Stimulated activated CD8-positive, alpha-beta memory T cell treated with anti-CD3 and anti-CD28 coated beads, Interleukin-4, amount 100 ng/mL, for 48 hours (primary cell): ENCODE measurements at regions not wholly inside any gene's neighbourhood (a gene's known extent, or its start where the extent isn't known, plus 50 kb on each side); places are given as distances from the start of the nearest gene placed in this dataset.

Experiments used
- DNase-seq: peaks from one replicate; pipeline ENCODE4 v3.0.0-alpha.2; 2020

DNA sequence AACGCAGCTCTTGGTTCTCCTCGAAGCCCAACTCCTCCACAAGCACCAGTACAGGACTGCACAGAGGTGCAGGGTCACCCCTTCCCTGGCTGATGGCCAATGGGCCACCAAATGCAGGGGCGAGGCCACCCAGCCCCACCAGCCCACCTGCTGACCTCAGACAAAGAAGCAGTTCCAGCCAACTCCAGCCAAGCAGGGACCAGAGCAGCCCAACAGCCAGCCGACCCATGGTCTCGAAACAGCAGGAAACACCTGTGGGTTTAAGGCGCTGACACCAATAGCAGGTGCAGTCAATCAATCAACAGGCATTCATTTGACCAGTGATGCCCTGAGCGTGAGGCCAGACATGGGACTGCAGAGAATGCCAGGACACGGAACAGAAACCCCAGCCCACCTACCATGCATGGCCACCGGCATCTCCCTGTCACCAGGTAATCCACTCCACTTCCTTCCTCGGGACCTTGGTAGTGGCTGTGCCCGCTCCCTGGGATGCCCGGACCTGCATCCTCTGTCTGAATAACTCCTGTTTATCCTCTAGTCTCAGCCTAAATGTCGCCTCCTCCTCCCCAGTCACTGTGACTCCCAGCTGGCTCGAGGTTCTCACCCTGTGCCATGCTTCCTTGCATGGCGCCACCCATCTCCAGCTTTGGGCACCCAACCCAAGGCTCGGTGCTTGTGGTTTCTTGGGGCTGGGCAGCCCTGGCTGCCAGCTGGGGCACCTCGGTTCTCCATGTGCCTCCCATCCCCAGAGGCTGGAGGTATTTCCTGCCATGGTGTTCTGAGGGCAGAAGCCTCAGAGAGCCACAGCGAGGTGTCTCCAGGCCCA is 1475.4 kb downstream of the BRD1 start:
- no peak for DNase-seq

DNA sequence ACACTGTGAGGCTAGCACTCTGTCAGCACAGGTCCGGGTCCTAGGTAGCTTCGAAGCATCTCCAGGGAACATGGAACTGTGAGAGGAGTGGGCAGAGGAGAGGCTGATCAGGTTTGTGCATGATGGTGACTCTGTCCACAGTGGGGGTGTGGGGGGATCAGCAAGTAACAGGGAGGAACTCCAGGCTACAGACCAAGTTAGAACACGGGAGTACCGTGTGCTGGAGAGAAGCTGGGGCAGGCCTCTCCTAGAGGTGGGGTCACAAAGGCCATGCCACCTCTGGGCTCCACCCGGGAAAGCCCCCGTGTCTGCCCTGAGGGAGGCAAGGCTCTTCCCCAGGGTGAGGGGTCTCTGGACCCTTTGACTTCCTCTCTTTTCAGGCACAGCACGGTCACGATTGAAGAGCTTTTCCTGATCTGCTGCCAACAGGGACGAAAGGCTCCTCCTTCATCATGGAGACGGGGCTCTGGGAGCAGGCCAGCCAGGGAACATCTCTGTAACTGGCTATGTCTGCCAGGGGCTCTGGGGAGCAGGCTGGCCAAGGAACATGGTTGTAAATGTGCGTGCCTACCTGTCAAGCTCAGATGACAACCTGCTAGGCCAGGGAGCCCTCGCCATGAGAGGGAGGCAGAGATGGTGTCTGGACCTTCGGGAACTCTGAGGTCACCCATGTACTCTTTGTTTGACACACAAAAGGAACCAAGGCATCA is 1476.1 kb downstream of the BRD1 start:
- no peak for DNase-seq

DNA sequence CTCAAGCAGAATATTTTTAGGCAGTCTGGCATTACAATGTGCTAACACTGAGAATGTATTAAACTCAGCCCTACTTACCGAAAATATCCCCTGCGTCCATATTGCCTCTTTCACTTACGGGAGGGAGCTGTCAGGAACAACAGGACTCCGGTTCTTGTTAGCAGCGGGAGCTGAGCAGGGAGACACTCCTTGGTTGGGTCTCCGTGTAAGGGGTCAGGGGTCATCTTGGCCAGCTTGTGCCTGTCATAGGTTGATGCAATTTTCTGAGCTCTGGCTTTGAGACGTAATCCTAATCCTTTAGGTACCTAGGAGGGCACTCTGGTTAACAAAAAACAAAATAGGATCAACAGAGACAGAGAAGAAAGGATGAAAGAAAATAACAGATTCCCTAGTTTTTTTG is 1477.2 kb downstream of the BRD1 start:
- DNase-seq: no peak

DNA sequence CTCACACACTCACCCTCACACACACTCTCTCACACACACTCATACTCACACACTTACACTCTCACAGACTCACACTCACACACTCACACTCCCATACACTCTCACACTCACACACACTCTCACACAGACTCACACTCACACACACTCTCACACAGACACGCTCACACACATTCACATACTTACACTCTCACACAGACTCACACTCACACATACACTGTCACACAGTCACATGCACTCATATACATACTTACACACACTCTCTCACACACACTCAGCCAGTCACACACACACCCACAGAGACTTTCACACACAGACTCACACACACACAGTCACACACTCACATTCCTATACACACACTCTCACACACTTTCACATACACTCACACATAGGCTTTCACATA is 1478.8 kb downstream of the BRD1 start:
- DNase-seq: no peak

DNA sequence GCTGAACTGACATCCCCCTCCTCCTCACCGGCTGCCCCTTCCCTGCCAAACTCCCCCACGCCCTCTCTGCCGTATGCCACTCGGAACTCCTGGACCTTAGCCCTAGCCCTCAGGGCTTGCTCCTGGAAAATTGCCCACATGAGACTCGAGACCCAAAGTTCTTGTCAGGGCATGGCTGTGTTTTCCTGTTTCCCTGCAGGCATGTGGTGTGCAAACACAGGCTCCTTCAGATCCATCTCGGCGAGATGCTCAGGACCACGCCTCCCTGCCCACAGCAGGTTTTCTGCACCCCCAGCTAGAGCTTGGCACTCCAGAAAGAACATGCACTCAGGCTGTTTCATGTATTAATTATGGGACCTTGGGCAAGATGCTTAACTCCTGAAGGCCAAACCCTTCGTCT is 1480.4 kb downstream of the BRD1 start:
- DNase-seq: no peak

DNA sequence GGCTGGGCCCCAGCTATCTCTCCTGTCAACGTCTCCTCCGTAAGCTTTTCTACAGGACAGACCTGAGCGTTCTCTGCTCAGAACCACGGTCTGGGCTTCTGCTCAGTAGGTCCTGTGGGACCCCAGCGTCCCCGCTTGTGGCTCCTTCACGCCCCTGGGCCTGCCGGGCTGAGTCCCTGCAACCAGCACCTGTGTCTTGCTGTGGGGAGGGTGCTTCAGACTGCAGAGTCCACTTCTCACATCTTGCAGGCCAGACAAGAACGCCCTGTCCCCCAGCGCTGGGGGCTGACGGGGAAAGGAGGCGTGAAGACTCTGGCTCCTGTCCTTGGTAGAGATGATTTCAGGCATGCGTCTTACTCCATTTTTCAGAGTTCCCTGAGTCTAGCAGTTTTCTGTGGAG is 1480.8 kb downstream of the BRD1 start:
- DNase-seq: no peak

DNA sequence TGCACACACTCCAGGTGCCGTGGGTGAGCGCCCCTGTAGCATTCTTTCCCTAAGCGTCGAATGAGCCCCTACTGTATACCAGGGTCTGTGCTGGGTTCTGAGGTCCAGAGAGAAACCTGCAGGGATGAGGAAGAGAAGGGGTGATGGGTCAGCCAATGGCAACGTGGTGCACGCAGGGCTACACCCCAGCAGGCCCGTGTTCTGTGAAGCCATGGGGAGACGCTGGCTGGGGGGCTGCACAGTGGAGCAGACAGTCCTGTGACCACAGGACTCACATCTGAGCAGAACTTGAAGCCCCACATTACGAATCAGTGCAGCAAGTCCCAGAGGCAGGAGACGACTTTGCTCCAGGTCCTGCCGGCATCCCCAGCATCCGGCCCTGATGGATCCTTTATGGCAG is 1481.4 kb downstream of the BRD1 start:
- no peak for DNase-seq

DNA sequence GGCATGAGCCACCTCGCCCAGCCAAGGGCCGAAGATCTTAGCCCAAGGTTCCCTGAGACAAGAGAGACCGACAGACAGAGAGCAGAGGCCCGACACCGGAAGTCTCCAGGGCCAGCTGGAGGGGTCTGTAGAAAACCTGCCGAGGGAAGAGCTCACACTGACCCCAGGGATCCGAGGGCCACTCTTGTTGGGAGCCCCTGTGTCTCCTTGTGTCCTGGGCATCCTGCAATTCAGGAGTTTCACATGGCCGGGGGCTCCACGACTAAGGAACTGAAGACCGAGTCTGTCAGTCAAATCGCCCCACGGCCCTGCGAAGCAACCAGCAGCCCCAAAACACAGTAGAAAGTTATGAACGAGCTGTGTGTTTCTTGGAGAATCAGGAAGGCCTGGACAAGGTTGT is 1482.0 kb downstream of the BRD1 start:
- no peak for DNase-seq

DNA sequence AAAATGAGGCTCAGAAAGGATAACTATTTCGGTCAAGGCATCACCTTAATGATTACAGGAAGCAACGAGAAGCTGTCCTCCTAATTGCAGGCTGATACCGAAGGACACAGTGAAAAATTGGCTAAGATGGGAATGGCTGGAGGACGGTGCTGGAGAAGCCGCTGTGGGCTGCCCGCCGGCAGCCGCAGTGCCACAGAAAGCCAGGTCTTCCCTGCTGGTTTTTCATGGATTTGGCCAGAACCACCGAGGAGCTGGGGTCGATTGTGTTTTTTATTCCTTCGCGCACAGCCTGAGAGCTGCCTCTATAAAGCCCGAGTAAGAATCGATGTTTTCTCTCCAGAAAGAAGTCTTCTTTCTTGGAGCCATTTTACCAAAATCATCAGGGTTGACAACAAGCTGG is 1484.2 kb downstream of the BRD1 start:
- no peak for DNase-seq

DNA sequence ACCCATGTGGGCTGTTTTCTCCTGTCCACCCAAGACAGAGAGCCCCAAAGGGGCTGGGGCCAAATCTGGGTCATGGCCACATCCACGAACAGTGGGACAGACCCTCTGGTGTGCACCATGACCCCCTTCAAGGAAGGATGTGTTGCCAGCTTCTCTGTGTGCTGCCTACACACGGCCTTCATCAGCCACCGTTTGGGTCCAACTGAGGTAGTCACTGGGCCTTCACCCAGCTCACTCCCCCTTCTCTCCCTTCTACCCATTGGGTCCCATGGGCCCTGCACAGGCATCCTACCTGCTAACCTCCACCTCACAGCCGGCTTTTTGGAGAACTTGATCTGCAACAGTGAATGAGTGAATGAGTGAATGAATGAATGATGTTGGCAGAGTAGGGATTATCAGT is 1484.9 kb downstream of the BRD1 start:
- DNase-seq: no peak

DNA sequence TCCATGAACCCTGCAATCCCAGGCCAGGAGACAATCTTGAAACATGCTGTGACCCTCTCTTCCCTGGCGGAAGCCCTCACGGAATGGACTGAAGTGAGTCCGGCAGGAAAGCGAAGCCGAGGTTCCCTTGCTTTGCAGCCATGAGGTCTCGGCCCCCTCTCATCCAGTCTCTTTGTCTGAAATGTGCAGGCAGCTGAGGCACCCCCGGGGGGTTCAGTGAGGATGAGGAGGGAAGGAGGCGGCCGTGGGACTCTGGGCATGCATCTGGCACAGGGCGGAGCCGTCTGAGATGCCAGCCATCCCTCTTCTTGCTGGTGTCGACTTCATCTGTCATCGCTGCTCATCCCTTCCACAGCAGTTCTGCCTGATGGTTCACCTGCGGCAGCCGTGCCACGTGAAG is 1485.7 kb downstream of the BRD1 start:
- no peak for DNase-seq

DNA sequence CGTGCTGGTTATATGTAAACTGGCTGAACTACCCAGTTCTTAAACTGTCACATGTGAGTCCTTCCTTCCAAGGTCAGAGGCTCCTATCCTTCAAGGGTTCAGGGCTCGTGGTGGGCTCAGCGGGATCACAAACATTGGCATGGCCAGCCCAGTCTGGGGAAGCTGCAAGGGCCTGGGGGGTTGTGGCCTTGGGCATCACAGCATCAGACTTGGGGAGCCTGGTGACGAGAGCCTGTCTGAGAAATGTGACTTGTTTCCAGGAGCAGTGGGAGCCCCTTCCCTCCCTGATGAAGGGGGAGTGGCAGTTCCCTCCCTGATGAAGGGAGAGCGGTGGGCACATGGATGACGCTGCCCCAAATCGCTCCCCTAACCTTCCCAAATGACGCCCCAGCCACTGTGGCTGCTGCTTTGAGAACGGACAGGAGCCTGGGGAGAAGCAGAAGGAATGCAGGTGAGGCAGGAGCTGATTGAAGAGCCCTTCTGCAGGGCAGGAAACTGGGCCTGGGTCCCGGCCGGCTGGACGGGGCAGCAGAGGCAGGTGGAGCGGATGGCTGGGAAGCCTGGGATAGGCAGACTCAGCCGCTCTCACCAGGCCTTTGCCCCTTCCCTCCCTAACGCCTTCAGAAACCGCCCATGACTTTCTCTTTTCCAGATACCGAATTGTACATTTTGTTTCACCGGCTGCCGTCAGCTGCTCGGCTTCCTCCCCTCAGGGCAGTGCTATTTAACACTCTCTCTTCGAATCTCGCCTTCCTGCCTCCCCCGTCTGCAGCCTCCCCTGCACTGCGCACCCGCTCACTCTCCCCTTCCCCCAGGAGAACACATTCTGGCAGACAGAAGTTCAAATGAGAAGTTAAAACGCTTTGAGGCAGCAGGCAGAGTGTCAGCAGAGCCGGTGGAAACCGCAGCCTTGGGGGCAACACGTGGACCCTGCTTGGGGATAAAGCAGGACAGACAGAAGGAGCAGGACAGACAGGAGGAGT is 1486.7 kb downstream of the BRD1 start:
- no peak for DNase-seq

DNA sequence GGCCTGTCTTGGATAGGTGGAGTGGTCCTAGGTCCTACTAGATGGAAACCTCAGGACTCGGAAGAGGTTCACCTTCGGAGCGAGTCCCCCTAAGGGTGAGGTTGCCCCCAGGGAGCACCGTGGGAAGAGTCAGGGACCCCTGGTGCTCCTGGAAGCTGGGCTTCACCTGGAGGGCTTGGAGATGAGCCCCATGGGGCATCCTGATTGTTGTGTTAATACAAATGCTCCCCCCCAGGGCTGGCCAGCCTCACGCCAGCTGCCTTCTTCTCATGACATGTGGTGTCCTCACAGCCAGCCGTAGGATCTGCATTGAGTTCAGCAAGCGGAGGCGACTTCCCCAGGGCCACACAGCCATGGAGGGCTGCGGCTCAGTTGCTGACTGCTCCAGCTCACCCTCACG is 1487.5 kb downstream of the BRD1 start:
- no peak for DNase-seq

DNA sequence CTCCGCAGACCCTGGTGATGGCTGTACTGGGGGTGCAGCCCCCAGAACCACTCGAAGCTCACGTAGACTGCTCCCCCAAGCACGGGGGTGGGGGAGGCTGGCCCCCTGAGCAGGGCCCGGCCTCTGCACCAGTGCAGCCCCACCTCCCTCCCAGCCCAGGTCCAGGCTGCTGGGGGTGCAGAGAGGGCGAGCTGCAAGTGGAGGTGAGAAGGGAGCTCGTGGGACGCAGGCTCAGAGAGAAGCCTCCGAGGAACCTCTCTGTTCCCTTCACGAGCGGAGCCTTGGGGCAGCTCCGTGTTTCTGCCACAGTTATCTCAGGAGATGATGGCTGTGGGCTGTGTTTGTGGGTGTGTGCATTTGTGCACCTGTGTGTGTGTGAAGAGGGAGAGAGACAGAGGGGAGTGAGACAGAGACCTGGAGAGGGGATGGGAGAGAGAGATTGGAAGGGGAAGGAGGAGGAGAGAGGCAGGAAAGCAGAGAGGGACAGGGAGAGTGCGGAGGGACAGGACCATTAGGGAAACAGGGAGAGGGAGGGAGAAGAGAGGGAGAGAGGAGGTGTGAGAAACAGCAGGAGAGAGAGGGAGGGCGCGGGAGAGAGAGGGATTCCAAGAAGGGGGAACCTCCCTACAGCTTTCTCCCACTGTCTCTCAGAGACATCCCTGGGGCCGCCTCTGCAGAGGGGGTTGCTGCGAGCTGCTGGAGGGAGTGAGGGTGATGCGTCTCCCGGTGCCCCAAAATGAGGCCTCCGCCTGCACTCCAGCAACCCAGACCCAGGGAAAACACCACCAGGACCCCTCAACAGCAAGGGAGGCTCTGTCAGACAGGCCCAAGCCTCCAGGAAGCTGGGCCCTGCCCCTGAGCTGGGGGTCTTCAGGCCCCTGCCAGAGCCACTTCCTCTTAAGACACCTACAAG is 1488.6 kb downstream of the BRD1 start:
- no peak for DNase-seq

DNA sequence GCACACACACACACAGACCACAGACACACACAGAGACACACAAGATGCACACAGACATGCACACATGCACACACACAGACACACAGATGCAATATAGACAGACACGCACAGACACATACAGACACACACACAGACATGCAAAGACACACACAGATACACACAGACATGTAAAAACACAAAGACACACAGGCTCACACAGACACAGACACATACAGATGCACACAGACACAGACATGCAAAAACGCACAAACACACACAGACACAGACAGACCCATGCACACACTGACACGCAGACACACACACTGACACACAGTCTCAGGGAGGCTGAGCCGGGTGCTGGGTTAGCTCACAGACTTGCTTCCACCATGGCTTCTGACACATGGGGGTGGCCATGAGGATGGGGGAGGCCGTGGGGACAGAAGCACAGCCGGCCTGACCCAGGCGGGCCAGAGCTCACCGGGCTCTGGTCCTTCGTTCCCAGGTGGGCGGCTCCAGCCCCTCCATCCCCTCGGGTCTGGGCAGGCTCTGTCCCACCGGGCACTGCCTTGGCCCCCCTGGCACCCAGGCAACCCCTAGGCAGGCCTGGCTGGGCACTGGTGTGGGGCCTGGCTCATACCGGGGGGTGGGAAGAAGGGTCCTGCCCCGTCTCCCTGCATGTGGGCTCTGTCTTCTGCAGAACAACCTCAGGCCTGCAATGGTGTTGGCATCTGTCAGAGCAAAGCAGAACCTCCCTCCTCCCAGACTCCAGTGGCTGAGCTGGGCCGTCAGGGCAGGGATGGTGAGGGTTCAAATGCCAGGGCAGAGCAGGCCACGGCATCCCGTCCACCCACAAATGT is 1489.5 kb downstream of the BRD1 start:
- no peak for DNase-seq

DNA sequence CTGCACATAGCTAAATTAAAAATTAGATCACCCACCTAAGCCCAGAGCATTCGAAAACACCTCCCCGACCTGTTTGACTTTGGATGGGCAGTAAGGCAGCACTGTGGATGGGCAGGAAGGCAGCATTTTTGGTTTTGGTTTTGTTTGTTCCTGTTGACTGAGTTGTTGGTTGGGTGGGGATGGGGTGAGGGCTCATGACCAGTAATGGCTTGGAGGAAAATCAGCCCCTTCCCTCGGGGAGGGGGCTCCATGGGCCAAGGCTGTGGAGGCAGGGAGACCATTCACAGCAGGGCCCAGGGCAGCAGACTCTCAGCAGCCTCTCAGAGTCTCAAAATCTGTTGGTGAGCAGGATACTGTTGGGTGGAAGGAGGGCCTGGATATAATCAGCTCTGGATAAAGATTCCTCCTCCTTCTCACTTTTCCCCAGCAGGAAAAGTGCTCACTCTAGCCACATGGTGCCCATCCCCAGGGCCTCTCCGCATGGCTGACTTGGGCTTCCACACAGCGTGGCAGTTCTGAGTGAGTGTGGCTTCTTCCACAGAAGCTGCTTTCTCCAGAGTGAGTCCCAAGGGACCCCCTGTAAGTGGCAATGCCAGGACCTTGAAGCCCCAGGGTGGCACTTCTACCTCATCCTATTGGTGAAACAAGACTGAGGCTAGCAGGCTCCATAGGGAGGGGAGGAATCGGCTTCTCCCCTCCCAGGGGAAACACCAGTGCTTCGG is 1491.2 kb downstream of the BRD1 start:
- DNase-seq: no peak

DNA sequence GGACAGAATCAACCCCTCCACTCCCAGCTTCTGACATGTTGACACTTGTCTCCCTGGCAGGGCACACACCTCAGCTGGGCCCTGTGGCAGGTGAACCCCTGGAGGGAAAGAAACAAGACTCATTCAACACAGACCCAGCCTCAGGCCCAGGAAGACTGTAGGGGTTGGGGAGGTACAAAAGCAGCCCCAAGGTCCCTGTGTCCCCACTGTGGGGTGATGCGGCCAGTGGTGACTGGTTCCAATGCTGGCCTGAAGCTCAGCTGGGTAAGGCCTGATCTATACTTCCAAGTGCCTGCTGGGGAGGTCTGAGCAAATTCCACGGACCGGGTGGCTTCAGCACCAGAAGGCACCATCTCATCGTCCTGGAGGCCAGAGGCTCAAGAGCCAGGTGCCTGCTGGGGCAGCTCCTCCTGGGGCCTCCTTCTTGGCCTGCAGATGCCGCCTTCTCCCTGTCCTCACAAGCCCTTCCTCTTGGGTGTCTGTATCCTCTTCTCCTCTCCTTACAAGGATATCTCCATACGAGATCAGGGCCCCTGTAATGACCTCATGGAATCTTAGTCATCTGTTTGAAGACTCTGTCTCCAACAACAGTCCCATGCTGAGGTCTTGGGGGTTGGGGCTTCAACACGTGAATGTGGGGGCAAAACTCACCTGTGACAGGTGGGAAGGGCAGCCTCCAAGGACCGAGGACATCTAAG is 1492.1 kb downstream of the BRD1 start:
- no peak for DNase-seq

DNA sequence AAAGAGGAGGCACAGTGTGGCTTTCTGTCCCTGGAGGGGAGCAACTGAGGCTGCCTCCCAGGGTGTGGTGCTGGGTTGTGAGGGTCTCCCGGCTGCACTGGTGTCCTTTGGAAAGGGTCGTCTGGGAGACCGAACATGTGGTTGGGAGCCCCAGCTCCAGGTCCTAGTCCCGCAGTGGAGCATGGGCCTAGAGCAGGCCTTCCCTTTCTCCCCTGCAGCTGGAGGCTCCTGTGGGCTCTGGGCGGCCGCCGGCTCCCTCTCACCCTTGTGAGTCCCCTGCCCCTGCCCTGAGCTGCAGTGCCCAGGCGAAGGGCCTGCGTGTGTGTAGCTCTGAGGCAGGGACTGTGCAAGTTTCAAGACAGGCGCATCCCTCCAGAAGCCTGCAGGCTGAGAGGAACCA is 1492.7 kb downstream of the BRD1 start:
- no peak for DNase-seq

DNA sequence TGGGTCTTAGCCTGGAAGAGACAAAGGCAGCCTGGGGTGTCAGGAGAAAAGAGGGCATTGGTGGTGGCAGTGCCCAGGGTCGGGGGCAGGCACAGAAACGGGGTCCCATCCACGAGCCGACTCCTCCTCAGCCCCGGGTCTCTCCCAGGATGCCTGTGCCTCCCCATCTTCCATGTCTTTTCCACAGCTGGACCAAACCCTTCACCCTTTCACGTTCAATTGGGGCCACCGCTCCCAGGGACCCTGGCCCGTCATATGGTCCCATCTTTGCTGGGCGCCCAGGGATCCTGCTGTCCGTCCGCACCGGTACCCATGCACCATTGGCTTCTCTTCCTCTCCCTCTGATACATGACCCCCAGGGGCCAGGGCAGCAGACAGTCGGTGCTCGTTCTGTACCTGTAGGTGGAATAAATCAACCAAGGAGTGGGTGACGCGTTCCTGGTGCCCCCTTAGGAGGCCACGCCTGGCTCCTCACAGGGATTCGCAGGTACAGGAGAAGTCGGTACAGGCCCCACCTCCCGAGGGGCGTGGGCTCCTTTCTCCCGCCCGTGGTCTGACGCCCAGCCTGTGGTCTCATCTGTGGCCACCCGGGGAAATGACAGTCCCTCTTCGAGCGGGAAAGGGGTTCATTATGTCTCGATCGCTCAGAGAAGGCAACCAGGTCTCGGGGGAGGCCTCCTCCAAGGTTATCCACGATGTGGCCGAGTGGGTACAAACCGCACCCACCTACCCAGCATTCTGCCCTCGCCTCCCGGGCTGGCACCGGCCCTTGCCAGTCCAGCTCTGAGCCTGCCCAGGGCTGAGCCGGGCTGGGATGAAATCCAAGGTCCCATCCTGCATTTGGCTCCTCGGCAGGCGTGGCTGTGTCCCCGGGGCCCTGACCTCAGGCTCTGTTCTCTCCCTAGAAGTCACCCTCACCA is 1493.6 kb downstream of the BRD1 start:
- DNase-seq: no peak
